Fibroblast of peridontal ligament (primary cell): ENCODE measurements at regions not wholly inside any gene's neighbourhood (a gene's known extent, or its start where the extent isn't known, plus 50 kb on each side); places are given as distances from the start of the nearest gene placed in this dataset.
A peak's percentile ranks its signal among the peaks of the same experiment; 100 is the strongest.
"Not testable (repeated sequence)": the region's sequence is repeated elsewhere in the genome, so short reads cannot be mapped to it uniquely, and the experiment has no call there.

Experiments
- DNase-seq: peaks from one replicate; pipeline ENCODE4 v3.0.0-alpha.2; 2010; ENCODE audit errors: extremely low read depth

- DNase-seq: no peak
Observed at GRCh38 chr21:32093646-32094462, 185.0 kb downstream of the MIS18A start.

GRCh38 chr21:32090956-32091355 lies 187.9 kb downstream of the MIS18A start:
- DNase-seq: no peak

- no peak for DNase-seq
Observed at GRCh38 chr21:32089766-32090165, 189.1 kb downstream of the MIS18A start.

- DNase-seq: no peak
Observed at GRCh38 chr21:32088471-32088870, 190.4 kb downstream of the MIS18A start.

- DNase-seq: no peak
Observed at GRCh38 chr21:32087447-32087846, 191.4 kb downstream of the MIS18A start.

GRCh38 chr21:32083197-32083596 lies 195.7 kb downstream of the MIS18A start:
- DNase-seq: no peak

- DNase-seq: no peak
Observed at GRCh38 chr21:32082466-32082865, 196.4 kb downstream of the MIS18A start.

GRCh38 chr21:32073593-32073992 lies 200.8 kb downstream of the HUNK start:
- no peak for DNase-seq

- no peak for DNase-seq
Observed at GRCh38 chr21:32073190-32073589, 200.4 kb downstream of the HUNK start.

GRCh38 chr21:32071620-32072019 lies 198.8 kb downstream of the HUNK start:
- DNase-seq: not testable (repeated sequence)

GRCh38 chr21:32070676-32071330 lies 198.0 kb downstream of the HUNK start:
- no peak for DNase-seq

GRCh38 chr21:32070126-32070525 lies 197.3 kb downstream of the HUNK start:
- DNase-seq: no peak

GRCh38 chr21:32065654-32066053 lies 192.8 kb downstream of the HUNK start:
- no peak for DNase-seq

- peak; percentile 1 for DNase-seq
Observed at GRCh38 chr21:32064281-32064910, 191.6 kb downstream of the HUNK start.

- DNase-seq: no peak
Observed at GRCh38 chr21:32062591-32063227, 189.9 kb downstream of the HUNK start.

GRCh38 chr21:32061729-32062128 lies 188.9 kb downstream of the HUNK start:
- DNase-seq: no peak

GRCh38 chr21:32056791-32057190 lies 184.0 kb downstream of the HUNK start:
- no peak for DNase-seq

GRCh38 chr21:32055305-32055704 lies 182.5 kb downstream of the HUNK start:
- DNase-seq: peak; percentile 1
